ENCODE measurements at regions not wholly inside any gene's neighbourhood (a gene's known extent, or its start where the extent isn't known, plus 50 kb on each side); places are given as distances from the start of the nearest gene placed in this dataset.
"Not testable (repeated sequence)": the region's sequence is repeated elsewhere in the genome, so short reads cannot be mapped to it uniquely, and the experiment has no call there.

DNA sequence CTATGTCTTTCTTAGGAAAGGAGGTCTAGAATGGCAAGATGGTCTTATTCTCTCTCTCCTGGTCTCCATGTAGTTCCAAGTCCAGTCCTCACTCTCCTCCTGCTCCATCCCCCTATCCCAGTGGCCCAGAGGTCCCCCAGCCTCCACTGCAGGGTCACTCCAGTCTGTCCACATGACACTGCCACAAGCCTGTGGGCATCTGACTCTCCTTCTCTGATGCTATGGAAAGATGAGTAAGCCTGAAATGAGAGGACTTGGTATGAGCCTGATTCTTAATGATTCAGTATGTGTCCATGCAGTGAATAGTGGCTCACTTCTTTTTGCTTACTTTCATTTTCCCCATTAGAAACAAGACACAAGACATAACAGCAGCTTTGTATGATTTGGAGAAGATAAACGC, 516.8 kb upstream of the ADGRL3 start:
- TF ChIP-seq, protein P1, sequence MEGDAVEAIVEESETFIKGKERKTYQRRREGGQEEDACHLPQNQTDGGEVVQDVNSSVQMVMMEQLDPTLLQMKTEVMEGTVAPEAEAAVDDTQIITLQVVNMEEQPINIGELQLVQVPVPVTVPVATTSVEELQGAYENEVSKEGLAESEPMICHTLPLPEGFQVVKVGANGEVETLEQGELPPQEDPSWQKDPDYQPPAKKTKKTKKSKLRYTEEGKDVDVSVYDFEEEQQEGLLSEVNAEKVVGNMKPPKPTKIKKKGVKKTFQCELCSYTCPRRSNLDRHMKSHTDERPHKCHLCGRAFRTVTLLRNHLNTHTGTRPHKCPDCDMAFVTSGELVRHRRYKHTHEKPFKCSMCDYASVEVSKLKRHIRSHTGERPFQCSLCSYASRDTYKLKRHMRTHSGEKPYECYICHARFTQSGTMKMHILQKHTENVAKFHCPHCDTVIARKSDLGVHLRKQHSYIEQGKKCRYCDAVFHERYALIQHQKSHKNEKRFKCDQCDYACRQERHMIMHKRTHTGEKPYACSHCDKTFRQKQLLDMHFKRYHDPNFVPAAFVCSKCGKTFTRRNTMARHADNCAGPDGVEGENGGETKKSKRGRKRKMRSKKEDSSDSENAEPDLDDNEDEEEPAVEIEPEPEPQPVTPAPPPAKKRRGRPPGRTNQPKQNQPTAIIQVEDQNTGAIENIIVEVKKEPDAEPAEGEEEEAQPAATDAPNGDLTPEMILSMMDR (IDR thresholded peaks at IDR 0.05; ENCODE audit: insufficient read depth, low read depth, low read length, missing control alignments), result no peak
- H3K4me3 ChIP-seq (ENCODE audit: low read length), result no peak overlapping the region
- peak; percentile 69 for DNase-seq (ENCODE audit: low read depth)

DNA sequence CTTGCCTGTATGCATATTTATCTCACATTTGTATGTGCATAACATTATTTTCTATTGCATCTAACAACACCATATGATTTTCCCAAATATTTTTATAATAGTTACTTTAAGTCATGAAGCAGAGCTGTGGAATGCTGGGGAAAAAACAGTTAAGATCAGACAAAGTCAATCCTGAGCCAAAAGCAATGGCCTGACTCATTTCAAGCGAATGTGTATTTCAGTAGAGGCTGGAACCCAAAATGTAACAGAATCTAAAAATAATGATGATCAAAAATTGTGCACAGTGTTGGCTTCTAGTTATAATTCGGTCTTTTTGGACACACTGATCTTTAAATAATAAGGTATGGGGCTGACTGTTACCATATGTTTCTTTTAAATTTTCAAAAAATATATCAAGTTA, 516.2 kb upstream of the ADGRL3 start:
- TF ChIP-seq, protein P1 (IDR thresholded peaks at IDR 0.05; ENCODE audit: insufficient read depth, low read depth, low read length, missing control alignments), result no peak
- no peak overlapping the region for H3K4me3 ChIP-seq (ENCODE audit: low read length)
- DNase-seq (ENCODE audit: low read depth), result peak; percentile 20

- H3K4me3 ChIP-seq (ENCODE audit: low read length); DNase-seq (ENCODE audit: low read depth): not testable (repeated sequence)
Measured at GRCh38 chr4:60696062-60696461, 504.1 kb upstream of the ADGRL3 start.

DNA sequence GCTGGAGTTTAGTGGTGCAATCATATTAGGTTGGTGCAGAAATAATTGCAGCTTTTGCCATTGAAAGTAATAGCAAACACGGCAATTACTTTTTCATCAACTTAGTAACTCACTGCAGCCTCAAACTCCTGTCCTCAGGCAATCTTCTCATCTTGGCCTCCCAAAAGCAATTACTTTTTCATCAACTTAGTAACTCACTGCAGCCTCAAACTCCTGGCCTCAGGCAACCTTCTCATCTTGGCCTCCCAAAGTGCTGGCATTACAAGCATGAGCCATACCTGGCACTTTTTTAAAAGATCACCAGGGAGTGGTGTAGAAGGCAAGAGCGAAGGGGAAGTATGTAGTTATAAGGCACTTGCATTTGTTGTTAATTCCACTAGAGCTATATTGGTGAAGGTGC, 491.1 kb upstream of the ADGRL3 start:
- peak; percentile 13 for DNase-seq (ENCODE audit: low read depth)
- no peak overlapping the region for H3K4me3 ChIP-seq (ENCODE audit: low read length)
- TF ChIP-seq, protein P1 (IDR thresholded peaks at IDR 0.05; ENCODE audit: insufficient read depth, low read depth, low read length, missing control alignments), result no peak

DNA sequence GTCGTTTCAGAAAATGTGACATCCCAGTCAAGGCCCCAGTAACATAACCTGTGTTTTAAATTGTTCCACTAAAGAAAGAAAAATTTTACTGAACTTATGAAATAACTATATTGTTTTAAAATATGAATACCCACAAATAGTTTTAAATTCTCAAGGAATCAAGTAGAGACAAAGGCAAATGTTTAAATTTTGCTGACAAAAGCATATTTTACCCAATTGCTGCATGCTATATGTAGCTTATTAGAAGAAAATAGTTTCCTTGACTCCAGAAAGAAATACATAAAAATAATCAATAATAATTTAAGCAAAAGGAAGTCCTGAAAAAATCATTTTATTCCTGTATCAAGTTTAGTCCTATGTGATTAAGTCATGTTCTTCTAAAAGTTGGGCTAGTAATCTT, 481.3 kb upstream of the ADGRL3 start:
- TF ChIP-seq, protein P1 (IDR thresholded peaks at IDR 0.05; ENCODE audit: insufficient read depth, low read depth, low read length, missing control alignments), result no peak
- H3K4me3 ChIP-seq (ENCODE audit: low read length), result no peak overlapping the region
- no peak for DNase-seq (ENCODE audit: low read depth)

DNA sequence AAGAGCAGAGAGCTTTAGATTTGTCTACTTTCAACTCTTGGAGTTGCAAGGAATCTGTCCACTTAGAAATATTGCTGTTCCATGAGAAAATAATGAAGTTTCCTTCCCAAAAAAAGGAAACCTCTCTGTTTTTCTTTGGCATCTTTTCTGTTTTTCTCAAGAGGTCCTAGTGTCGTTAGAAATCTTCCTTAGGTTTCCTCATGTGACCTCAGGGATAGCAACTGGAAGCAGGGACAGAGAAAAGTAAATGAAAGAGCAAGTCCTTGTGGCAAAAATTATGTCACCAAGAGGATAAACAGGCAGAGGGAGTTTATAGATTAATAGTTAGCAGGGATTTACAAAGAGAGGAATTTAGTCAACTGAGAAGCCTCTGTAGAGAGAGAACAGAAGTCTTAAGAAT, 478.4 kb upstream of the ADGRL3 start:
- no peak for DNase-seq (ENCODE audit: low read depth)
- H3K4me3 ChIP-seq (ENCODE audit: low read length), result no peak overlapping the region
- TF ChIP-seq, protein P1 (IDR thresholded peaks at IDR 0.05; ENCODE audit: insufficient read depth, low read depth, low read length, missing control alignments), result no peak

- no peak overlapping the region for H3K4me3 ChIP-seq (ENCODE audit: low read length)
- TF ChIP-seq, protein P1 (IDR thresholded peaks at IDR 0.05; ENCODE audit: insufficient read depth, low read depth, low read length, missing control alignments), result no peak
- no peak for DNase-seq (ENCODE audit: low read depth)
Measured at GRCh38 chr4:60723796-60724195, 476.3 kb upstream of the ADGRL3 start.

- TF ChIP-seq, protein P1 (IDR thresholded peaks at IDR 0.05; ENCODE audit: insufficient read depth, low read depth, low read length, missing control alignments), result no peak
- DNase-seq (ENCODE audit: low read depth), result peak; percentile 76
- no peak overlapping the region for H3K4me3 ChIP-seq (ENCODE audit: low read length)
Measured at GRCh38 chr4:60724623-60725022, 475.5 kb upstream of the ADGRL3 start.
